Activated naive CD4-positive, alpha-beta T cell treated with anti-CD3 and anti-CD28 coated beads, Interleukin-2, amount 10 ng/mL, durations not matched to agents 7 days and 5 days (primary cell): ENCODE measurements at regions not wholly inside any gene's neighbourhood (a gene's known extent, or its start where the extent isn't known, plus 50 kb on each side); places are given as distances from the start of the nearest gene placed in this dataset.
"Not testable (repeated sequence)": the region's sequence is repeated elsewhere in the genome, so short reads cannot be mapped to it uniquely, and the experiment has no call there.

Source experiments
- CTCF ChIA-PET: fragments of 350-600 bp; sonication (Branson Sonifier 250); formaldehyde crosslinking; loops from one replicate; lab custom pipeline; 2021; ENCODE audit warnings: antibody characterized with exemption; lab: Charles Lee
- DNase-seq: peaks from one replicate; pipeline ENCODE4 v3.0.0-alpha.2; 2020
- H3K27ac Mint-ChIP-seq: one replicate; pipeline ENCODE4 v1.8.0; 2021; ENCODE audit warnings: mild to moderate bottlenecking, moderate library complexity, mixed read lengths
- H3K27me3 Mint-ChIP-seq: one replicate; pipeline ENCODE4 v1.8.0; 2021; ENCODE audit warnings: mild to moderate bottlenecking, mixed read lengths
- H3K36me3 Mint-ChIP-seq: one replicate; pipeline ENCODE4 v1.8.0; 2021; ENCODE audit warnings: mixed read lengths
- H3K4me1 Mint-ChIP-seq: one replicate; pipeline ENCODE4 v1.8.0; 2021; ENCODE audit warnings: mixed read lengths
- H3K4me3 Mint-ChIP-seq: one replicate; pipeline ENCODE4 v1.8.0; 2021; ENCODE audit warnings: mild to moderate bottlenecking, moderate library complexity, mixed read lengths
- H3K9me3 Mint-ChIP-seq: one replicate; pipeline ENCODE4 v1.8.0; 2021; ENCODE audit warnings: mixed read lengths

GRCh38 chr14:104472073-104472472, 107.5 kb upstream of the C14orf180 start:
- Mint-ChIP-seq H3K4me3 (no peak overlapping the region), H3K36me3 (no peaks in the 10 kb centered on the region), H3K9me3 (no peaks in the 10 kb centered on the region), H3K27ac (no peak overlapping the region), H3K27me3 (peaks cover 12% of the 10 kb centered on the region), H3K4me1 (no peaks in the 10 kb centered on the region)
- CTCF ChIA-PET = no interaction called here
- no peak for DNase-seq

- H3K4me3 Mint-ChIP-seq = no peak overlapping the region
Observed at GRCh38 chr14:104472536-104473243, 106.9 kb upstream of the C14orf180 start.

GRCh38 chr14:104473244-104473565, 106.4 kb upstream of the C14orf180 start:
- Mint-ChIP-seq H3K4me1 (no peaks in the 10 kb centered on the region), H3K36me3 (no peaks in the 10 kb centered on the region), H3K4me3 (no peak overlapping the region), H3K27ac (no peak overlapping the region), H3K27me3 (peaks cover 7% of the 10 kb centered on the region), H3K9me3 (no peaks in the 10 kb centered on the region)
- CTCF ChIA-PET = no interaction called here
- no peak for DNase-seq

More at GRCh38 chr14:104472536-104473243, 106.9 kb upstream of the C14orf180 start:
- Mint-ChIP-seq H3K4me1 (no peaks in the 10 kb centered on the region), H3K27me3 (peaks cover 10% of the 10 kb centered on the region), H3K9me3 (no peaks in the 10 kb centered on the region), H3K27ac (no peak overlapping the region), H3K36me3 (no peaks in the 10 kb centered on the region)
- DNase-seq = no peak
- CTCF ChIA-PET = no interaction called here

GRCh38 chr14:104473649-104474494, 105.7 kb upstream of the C14orf180 start:
- Mint-ChIP-seq H3K4me1 (no peaks in the 10 kb centered on the region), H3K4me3 (no peak overlapping the region), H3K27me3 (peaks cover 6% of the 10 kb centered on the region), H3K27ac (no peak overlapping the region), H3K36me3 (no peaks in the 10 kb centered on the region), H3K9me3 (no peaks in the 10 kb centered on the region)
- no peak for DNase-seq
- CTCF ChIA-PET = no interaction called here

- no peaks in the 10 kb centered on the region for H3K36me3 Mint-ChIP-seq
- no peak for DNase-seq
- peaks cover 1% of the 10 kb centered on the region for H3K9me3 Mint-ChIP-seq
- no peak overlapping the region for H3K4me3 Mint-ChIP-seq
- H3K4me1 Mint-ChIP-seq = no peaks in the 10 kb centered on the region
- no peak overlapping the region for H3K27ac Mint-ChIP-seq
- H3K27me3 Mint-ChIP-seq = peaks cover 6% of the 10 kb centered on the region
- CTCF ChIA-PET = no interaction called here
Observed at GRCh38 chr14:104474495-104475213, 104.9 kb upstream of the C14orf180 start.

- Mint-ChIP-seq H3K36me3 (no peaks in the 10 kb centered on the region), H3K27ac (no peak overlapping the region), H3K4me1 (no peaks in the 10 kb centered on the region), H3K9me3 (peaks cover 1% of the 10 kb centered on the region), H3K27me3 (peaks cover 10% of the 10 kb centered on the region), H3K4me3 (no peak overlapping the region)
- CTCF ChIA-PET = no interaction called here
- no peak for DNase-seq
Observed at GRCh38 chr14:104475256-104475655, 104.3 kb upstream of the C14orf180 start.

- Mint-ChIP-seq H3K9me3 (peaks cover 1% of the 10 kb centered on the region), H3K4me1 (no peaks in the 10 kb centered on the region), H3K27me3 (peaks cover 10% of the 10 kb centered on the region), H3K36me3 (no peaks in the 10 kb centered on the region), H3K4me3 (no peak overlapping the region), H3K27ac (no peak overlapping the region)
- DNase-seq = no peak
- CTCF ChIA-PET = no interaction called here
Observed at GRCh38 chr14:104475802-104476201, 103.8 kb upstream of the C14orf180 start.

- no peak overlapping the region for H3K27ac Mint-ChIP-seq
- no peak for DNase-seq
- no peaks in the 10 kb centered on the region for H3K36me3 Mint-ChIP-seq
- CTCF ChIA-PET = no interaction called here
- H3K27me3 Mint-ChIP-seq = peaks cover 14% of the 10 kb centered on the region
- H3K9me3 Mint-ChIP-seq = peaks cover 1% of the 10 kb centered on the region
- H3K4me1 Mint-ChIP-seq = no peaks in the 10 kb centered on the region
- no peak overlapping the region for H3K4me3 Mint-ChIP-seq
Observed at GRCh38 chr14:104476437-104476836, 103.1 kb upstream of the C14orf180 start.

- Mint-ChIP-seq H3K27me3 (peaks cover 13% of the 10 kb centered on the region), H3K9me3 (peaks cover 5% of the 10 kb centered on the region), H3K27ac (no peak overlapping the region), H3K4me3 (no peak overlapping the region), H3K4me1 (no peaks in the 10 kb centered on the region), H3K36me3 (no peaks in the 10 kb centered on the region)
- DNase-seq = no peak
- CTCF ChIA-PET = no interaction called here
Observed at GRCh38 chr14:104477117-104477623, 102.4 kb upstream of the C14orf180 start.

GRCh38 chr14:104477666-104478380, 101.7 kb upstream of the C14orf180 start:
- CTCF ChIA-PET = no interaction called here
- no peak overlapping the region for H3K27ac Mint-ChIP-seq
- peaks cover 10% of the 10 kb centered on the region for H3K9me3 Mint-ChIP-seq
- no peak overlapping the region for H3K4me3 Mint-ChIP-seq
- H3K27me3 Mint-ChIP-seq = peaks cover 14% of the 10 kb centered on the region
- no peak for DNase-seq
- H3K36me3 Mint-ChIP-seq = no peaks in the 10 kb centered on the region
- no peaks in the 10 kb centered on the region for H3K4me1 Mint-ChIP-seq

GRCh38 chr14:104478656-104479055, 100.9 kb upstream of the C14orf180 start:
- Mint-ChIP-seq H3K27ac (no peak overlapping the region), H3K9me3 (peaks cover 13% of the 10 kb centered on the region), H3K27me3 (peaks cover 17% of the 10 kb centered on the region), H3K36me3 (no peaks in the 10 kb centered on the region), H3K4me3 (no peak overlapping the region), H3K4me1 (no peaks in the 10 kb centered on the region)
- no peak for DNase-seq
- CTCF ChIA-PET = no interaction called here

- H3K9me3 Mint-ChIP-seq = peaks cover 13% of the 10 kb centered on the region
- no peaks in the 10 kb centered on the region for H3K36me3 Mint-ChIP-seq
- no peak overlapping the region for H3K4me3 Mint-ChIP-seq
- H3K27ac Mint-ChIP-seq = no peak overlapping the region
- CTCF ChIA-PET = no interaction called here
- no peaks in the 10 kb centered on the region for H3K4me1 Mint-ChIP-seq
- DNase-seq = no peak
- peaks cover 17% of the 10 kb centered on the region for H3K27me3 Mint-ChIP-seq
Observed at GRCh38 chr14:104479901-104480300, 99.7 kb upstream of the C14orf180 start.

- DNase-seq = no peak
- Mint-ChIP-seq H3K4me3 (no peak overlapping the region), H3K27ac (no peak overlapping the region), H3K4me1 (no peaks in the 10 kb centered on the region), H3K9me3 (peaks cover 13% of the 10 kb centered on the region), H3K36me3 (no peaks in the 10 kb centered on the region), H3K27me3 (peaks cover 25% of the 10 kb centered on the region)
- CTCF ChIA-PET = no interaction called here
Observed at GRCh38 chr14:104481323-104481722, 98.2 kb upstream of the C14orf180 start.

GRCh38 chr14:104482017-104482416, 97.5 kb upstream of the C14orf180 start:
- H3K27ac Mint-ChIP-seq, DNase-seq, CTCF ChIA-PET, H3K36me3 Mint-ChIP-seq, H3K4me3 Mint-ChIP-seq, H3K4me1 Mint-ChIP-seq: not testable (repeated sequence)
- peaks cover 28% of the 10 kb centered on the region for H3K27me3 Mint-ChIP-seq
- peaks cover 13% of the 10 kb centered on the region for H3K9me3 Mint-ChIP-seq
